OCI-LY7 (cell line): ENCODE measurements at regions not wholly inside any gene's neighbourhood (a gene's known extent, or its start where the extent isn't known, plus 50 kb on each side); places are given as distances from the start of the nearest gene placed in this dataset.

ENCODE experiments used
- CTCF ChIP-seq: fragments of 200-600 bp; sonication (generic); conservative IDR thresholded peaks from 2 replicates; pipeline ENCODE4 v1.5.1; 2014; ENCODE audit warnings: mild to moderate bottlenecking, antibody characterized with exemption, low read length, moderate library complexity, mixed read lengths
- EZH2phosphoT487 ChIP-seq: fragments of 200-600 bp; sonication (generic); IDR thresholded peaks from 2 replicates; pipeline ENCODE4 v1.6.1; 2018; ENCODE audit warnings: low read depth, borderline replicate concordance, mild to moderate bottlenecking, mixed run types, antibody characterized with exemption, low read length, moderate library complexity, mixed read lengths

- TF ChIP-seq CTCF (no peak), EZH2phosphoT487 (no peak)
Observed at GRCh38 chr13:107222597-107222996, 654.7 kb upstream of the ARGLU1 start.
